ENCODE measurements at regions not wholly inside any gene's neighbourhood (a gene's known extent, or its start where the extent isn't known, plus 50 kb on each side); places are given as distances from the start of the nearest gene placed in this dataset.
A peak's percentile ranks its signal among the peaks of the same experiment; 100 is the strongest.

DNA sequence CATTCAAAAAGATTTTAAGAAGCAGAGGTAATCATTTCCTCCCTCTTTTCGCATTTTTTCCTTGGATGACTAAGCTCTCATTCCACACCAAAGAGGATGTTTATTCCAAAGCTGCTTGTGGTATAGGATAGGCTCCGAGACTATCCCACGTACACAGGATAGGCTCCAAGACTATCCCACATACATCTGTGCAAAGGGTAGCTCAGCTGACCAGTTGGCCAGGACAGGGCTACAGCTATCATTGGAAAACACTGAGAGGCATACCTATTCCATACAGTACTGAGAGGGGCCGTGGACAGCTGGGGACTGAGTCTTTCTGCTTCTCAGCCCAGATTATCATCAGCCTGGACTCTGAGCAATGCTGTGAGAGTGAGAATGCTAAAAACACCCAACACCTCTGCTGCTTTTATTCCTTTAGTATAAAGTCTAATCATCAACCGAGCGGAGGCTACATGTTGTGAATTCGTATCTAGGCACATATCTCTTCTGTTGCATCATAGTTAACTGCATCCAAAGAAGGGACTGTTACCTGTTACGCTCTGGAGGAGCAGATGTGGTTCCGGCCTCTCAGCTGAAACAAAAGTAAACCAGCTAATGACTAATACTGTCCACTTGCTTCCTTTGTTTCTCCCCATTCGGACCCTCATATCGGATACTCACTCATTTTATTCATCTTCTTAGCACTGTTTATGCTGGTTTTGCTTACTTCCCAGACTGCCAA lies 141.0 kb downstream of the TNFSF18 start:
- no peaks in the 10 kb centered on the region for H3K27me3 ChIP-seq (ENCODE audit: control insufficient read depth, insufficient read depth, low read length)
- no peaks in the 10 kb centered on the region for H4K20me1 ChIP-seq (ENCODE audit: insufficient read depth, low read length)
- H3K9me1 ChIP-seq (ENCODE audit: insufficient read depth, low read length), result peaks cover under 1% of the 10 kb centered on the region; the same call in 1 of the 2 replicates
- peak overlapping the region; percentile 18 for H2AFZ ChIP-seq (replicated peaks; ENCODE audit: low read length, poor library complexity)
- in situ Hi-C loops (cut with MboI; ENCODE audit: low sequenced_read_pairs) (no loop called here), dilution Hi-C loops (cut with HindIII; ENCODE audit: low sequenced_read_pairs, unreplicated experiment) (no loop called here), intact Hi-C loops (cut with micrococcal nuclease) (loop anchor here (1.0 to 10.0 kb wide), 4 partner anchors 84 to 495 kb away; no protein-coding TSS in a partner anchor)
- H4K8ac ChIP-seq (ENCODE audit: low read depth in 2 of 2, low read length in 2 of 2), result peak overlapping the region; percentile 87 to 98
- H3K9ac ChIP-seq (ENCODE audit: low read depth, low read length), result peak overlapping the region; percentile 68
- H3K56ac ChIP-seq (ENCODE audit: extremely low read depth, insufficient read depth, low read length), result peak overlapping the region; percentile 99
- peak overlapping the region; percentile 88 for H3K4me2 ChIP-seq (ENCODE audit: low read depth, low read length)
- 57% methylated on average over 2 of the region's 11 CpGs; no CpG with 5 or more reads in 1 of the 2 experiments for WGBS, 2 experiments (ENCODE audit: extremely low coverage in 2 of 2, insufficient read length in 1 of 2)
- DNase-seq (peak; percentile 100), ATAC-seq (ENCODE audit: low read depth) (peak; percentile 95)
- peak overlapping the region; percentile 100 for H2BK20ac ChIP-seq (ENCODE audit: low read depth, low read length)
- peak overlapping the region; percentile 96 for H4K5ac ChIP-seq (ENCODE audit: low read depth, low read length)
- H3K79me1 ChIP-seq (ENCODE audit: low read depth in 1 of 2, low read length in 2 of 2), result peaks cover 4 to 32% of the 10 kb centered on the region in 2 experiments; a peak in 3 of 4 replicates
- peak overlapping the region; percentile 1; the same call in 1 of the 2 replicates for H3K4me3 ChIP-seq (ENCODE audit: insufficient read depth, low read depth, low read length)
- peak overlapping the region; percentile 91 for H3K27ac ChIP-seq (ENCODE audit: insufficient read depth, low read length)
- H2AK5ac ChIP-seq (ENCODE audit: low read depth, low read length), result peak overlapping the region; percentile 97
- H3K18ac ChIP-seq (ENCODE audit: low read depth, low read length), result peak overlapping the region; percentile 98
- H3K4ac ChIP-seq (ENCODE audit: low read depth, low read length), result peak overlapping the region; percentile 99
- H4K91ac ChIP-seq (ENCODE audit: insufficient read depth, low read depth, low read length), result peak overlapping the region; percentile 98
- POLR2A ChIA-PET (ENCODE audit: unreplicated experiment), result interaction anchor here (0.6 to 2.7 kb wide), 19 partner anchors 8 to 298 kb away, joined by 3 to 13 read pairs (median 5); partner anchors contain the start of gene TNFSF4
- H2BK5ac ChIP-seq (ENCODE audit: low read depth, low read length, poor library complexity, severe bottlenecking), result peak overlapping the region; percentile 100
- peak overlapping the region; percentile 99 for H2BK120ac ChIP-seq (ENCODE audit: low read depth, low read length)
- peak overlapping the region; percentile 96 for H3K23ac ChIP-seq (ENCODE audit: low read depth, low read length)
- peaks cover 19% of the 10 kb centered on the region for H3K4me1 ChIP-seq (ENCODE audit: control insufficient read depth, insufficient read depth, low read length)
- H3K36me3 ChIP-seq (ENCODE audit: control insufficient read depth, insufficient read depth, low read length), result no peaks in the 10 kb centered on the region
- peak overlapping the region; percentile 96 for H2BK15ac ChIP-seq (ENCODE audit: low read depth, low read length)
- H2AK9ac ChIP-seq (replicated peaks; ENCODE audit: low read depth, low read length, poor library complexity), result peak overlapping the region; percentile 71
- H3K9me3 ChIP-seq (ENCODE audit: control insufficient read depth, insufficient read depth, low read length), result peaks cover 9% of the 10 kb centered on the region
- BruUV-seq (replicated peaks), result TSS peak; percentile 97
- H3K14ac ChIP-seq (replicated peaks; ENCODE audit: low read depth, low read length), result peak overlapping the region; percentile 97
- CTCF ChIA-PET, result interaction anchor here (1.0 to 2.0 kb wide), 7 partner anchors 18 to 510 kb away, joined by 3 to 8 read pairs (median 4); no protein-coding TSS in a partner anchor
- TF ChIP-seq, protein P1, sequence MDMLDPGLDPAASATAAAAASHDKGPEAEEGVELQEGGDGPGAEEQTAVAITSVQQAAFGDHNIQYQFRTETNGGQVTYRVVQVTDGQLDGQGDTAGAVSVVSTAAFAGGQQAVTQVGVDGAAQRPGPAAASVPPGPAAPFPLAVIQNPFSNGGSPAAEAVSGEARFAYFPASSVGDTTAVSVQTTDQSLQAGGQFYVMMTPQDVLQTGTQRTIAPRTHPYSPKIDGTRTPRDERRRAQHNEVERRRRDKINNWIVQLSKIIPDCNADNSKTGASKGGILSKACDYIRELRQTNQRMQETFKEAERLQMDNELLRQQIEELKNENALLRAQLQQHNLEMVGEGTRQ (IDR thresholded peaks at IDR 0.05; ENCODE audit: low read depth, low read length), result peak; percentile 60; the same call in 1 of the 2 replicates
- TF ChIP-seq, protein P2, sequence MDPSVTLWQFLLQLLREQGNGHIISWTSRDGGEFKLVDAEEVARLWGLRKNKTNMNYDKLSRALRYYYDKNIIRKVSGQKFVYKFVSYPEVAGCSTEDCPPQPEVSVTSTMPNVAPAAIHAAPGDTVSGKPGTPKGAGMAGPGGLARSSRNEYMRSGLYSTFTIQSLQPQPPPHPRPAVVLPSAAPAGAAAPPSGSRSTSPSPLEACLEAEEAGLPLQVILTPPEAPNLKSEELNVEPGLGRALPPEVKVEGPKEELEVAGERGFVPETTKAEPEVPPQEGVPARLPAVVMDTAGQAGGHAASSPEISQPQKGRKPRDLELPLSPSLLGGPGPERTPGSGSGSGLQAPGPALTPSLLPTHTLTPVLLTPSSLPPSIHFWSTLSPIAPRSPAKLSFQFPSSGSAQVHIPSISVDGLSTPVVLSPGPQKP (IDR thresholded peaks at IDR 0.05; ENCODE audit: borderline replicate concordance, low read depth, low read length), result no peak
- TF ChIP-seq RAD21 (IDR thresholded peaks at IDR 0.05; ENCODE audit: low read length) (peak; percentile 32; the same call in 1 of the 2 replicates), SMC3 (IDR thresholded peaks at IDR 0.05; ENCODE audit: low read depth, low read length) (no peak; the same call in 1 of the 2 replicates), RFX5 (IDR thresholded peaks at IDR 0.05; ENCODE audit: low read depth, low read length) (no peak), CHD1 (IDR thresholded peaks at IDR 0.05; ENCODE audit: low read depth, low read length) (no peak), BHLHE40 (IDR thresholded peaks at IDR 0.05; ENCODE audit: low read depth, low read length) (peak; percentile 64), NFE2L2 (IDR thresholded peaks at IDR 0.05; ENCODE audit: low read depth, low read length) (peak; percentile 71; the same call in 1 of the 2 replicates), RCOR1 (IDR thresholded peaks at IDR 0.05; ENCODE audit: insufficient replicate concordance, low read length) (peak; percentile 83), MAFK (IDR thresholded peaks at IDR 0.05; ENCODE audit: low read depth, low read length) (no peak), POLR2A (IDR thresholded peaks at IDR 0.05; ENCODE audit: low read depth, low read length) (peak; percentile 50), FOS (IDR thresholded peaks at IDR 0.05; ENCODE audit: low read depth, low read length) (peak; percentile 91), CEBPB (IDR thresholded peaks at IDR 0.05; ENCODE audit: low read depth, low read length) (peak; percentile 91)
- TF ChIP-seq, protein P3, sequence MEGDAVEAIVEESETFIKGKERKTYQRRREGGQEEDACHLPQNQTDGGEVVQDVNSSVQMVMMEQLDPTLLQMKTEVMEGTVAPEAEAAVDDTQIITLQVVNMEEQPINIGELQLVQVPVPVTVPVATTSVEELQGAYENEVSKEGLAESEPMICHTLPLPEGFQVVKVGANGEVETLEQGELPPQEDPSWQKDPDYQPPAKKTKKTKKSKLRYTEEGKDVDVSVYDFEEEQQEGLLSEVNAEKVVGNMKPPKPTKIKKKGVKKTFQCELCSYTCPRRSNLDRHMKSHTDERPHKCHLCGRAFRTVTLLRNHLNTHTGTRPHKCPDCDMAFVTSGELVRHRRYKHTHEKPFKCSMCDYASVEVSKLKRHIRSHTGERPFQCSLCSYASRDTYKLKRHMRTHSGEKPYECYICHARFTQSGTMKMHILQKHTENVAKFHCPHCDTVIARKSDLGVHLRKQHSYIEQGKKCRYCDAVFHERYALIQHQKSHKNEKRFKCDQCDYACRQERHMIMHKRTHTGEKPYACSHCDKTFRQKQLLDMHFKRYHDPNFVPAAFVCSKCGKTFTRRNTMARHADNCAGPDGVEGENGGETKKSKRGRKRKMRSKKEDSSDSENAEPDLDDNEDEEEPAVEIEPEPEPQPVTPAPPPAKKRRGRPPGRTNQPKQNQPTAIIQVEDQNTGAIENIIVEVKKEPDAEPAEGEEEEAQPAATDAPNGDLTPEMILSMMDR (conservative IDR thresholded peaks at IDR 0.05; ENCODE audit: low read depth, low read length), result no peak

Measured in IMR-90 (cell line).